ENCODE measurements at regions not wholly inside any gene's neighbourhood (a gene's known extent, or its start where the extent isn't known, plus 50 kb on each side); places are given as distances from the start of the nearest gene placed in this dataset.

DNA sequence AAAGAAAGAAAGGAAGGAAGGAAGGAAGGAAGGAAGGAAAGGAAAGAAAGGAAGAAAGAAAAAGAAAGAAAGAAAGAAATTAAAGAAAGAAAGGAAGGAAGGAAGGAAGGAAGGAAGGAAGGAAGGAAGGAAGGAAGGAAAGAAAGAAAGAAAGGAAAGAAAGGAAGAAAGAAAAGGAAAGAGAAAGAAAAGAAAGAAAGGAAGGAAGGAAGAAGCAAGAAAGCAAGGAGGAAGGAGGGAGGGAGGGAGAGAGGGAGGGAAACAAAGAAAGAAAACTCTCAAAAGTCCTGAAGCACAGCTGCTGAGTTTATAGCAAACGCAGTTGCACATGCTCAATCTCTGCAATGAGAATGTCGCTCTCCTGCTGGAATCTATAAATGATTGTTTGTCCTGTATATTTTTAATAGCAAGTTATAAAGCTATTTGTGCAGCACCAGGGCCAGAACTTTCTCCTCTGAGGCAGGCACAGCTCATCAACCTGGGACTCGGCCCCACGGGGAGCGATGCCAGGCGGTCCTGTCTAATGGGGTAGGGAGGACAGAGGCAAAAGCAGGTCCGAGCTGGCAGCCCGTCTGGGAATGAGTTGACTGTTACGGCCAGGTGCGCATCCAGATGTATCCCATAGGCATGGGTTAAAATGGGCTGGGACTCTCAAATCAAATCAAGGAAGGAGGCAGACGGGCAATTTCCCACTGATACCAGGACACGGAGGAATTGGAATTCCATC is 118.0 kb upstream of the PFKP start:
- DNase-seq, result no peak

GRCh38 chr10:2948127-2948854 is 119.1 kb upstream of the PFKP start:
- no peak for DNase-seq

GRCh38 chr10:2944788-2945187 is 122.6 kb upstream of the PFKP start:
- DNase-seq, result no peak

- no peak for DNase-seq
These were observed 123.3 kb upstream of the PFKP start for GRCh38 chr10:2943932-2944614.

DNA sequence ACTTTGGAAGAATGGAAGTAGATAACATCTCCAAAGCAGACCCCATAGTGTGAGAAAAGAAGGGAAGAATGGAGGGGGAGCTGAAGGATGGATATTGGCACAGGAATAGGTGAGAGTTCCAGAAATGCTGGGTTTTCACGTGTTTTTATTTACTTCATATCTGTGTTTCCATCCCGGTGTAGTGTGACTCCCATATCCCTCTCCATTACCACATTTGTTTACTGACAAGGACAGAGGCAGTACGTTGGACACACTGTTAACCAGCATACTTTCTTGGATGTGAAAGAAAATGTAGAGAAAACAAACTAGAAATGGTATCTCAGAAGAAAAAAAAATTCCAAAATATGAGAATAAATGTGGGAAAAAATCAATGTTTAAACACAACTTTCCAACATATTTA is 124.4 kb upstream of the PFKP start:
- no peak for DNase-seq

- DNase-seq, result no peak
These were observed 128.5 kb upstream of the PFKP start for GRCh38 chr10:2938869-2939268.

- DNase-seq, result no peak
These were observed 130.5 kb upstream of the PFKP start for GRCh38 chr10:2936816-2937215.

DNA sequence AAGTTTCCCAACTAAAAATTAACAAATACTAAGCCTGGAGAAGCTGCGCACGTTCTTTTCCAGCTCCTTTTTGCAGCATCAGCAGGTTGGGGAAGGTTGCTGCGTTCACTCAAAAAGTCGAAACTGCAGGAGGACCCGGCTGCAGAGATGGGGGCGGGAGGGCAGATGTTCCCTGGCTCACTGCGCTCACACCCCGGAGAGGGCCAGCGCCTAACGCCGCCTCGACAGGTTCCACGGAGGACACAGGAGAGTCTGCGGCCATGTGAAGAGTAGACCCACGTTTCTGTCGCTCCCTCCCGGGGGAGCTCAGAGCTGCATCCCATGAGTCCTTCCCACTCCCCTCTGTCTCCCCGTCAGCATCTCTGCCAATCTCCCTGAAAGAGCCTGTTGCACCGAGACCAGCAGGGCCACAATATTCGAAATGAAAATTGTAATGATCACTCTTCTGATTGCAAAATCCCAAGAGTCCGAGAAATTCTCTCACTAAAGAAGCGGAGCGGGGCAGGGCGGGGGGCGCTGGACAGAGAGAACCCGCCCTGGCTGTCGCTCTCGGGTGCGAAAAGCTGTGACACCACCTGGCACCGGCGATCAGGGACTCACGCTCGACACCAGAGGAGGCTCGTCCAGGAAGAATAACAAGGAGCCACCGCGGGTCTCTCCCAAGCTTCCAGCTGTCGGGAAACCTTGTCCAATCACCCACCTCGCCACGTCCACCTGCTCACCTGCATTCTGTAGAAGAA is 131.5 kb upstream of the PFKP start:
- DNase-seq, result no peak

- no peak for DNase-seq
These were observed 133.4 kb upstream of the PFKP start for GRCh38 chr10:2933924-2934323.

GRCh38 chr10:2933519-2933918 is 133.8 kb upstream of the PFKP start:
- DNase-seq, result no peak

DNA sequence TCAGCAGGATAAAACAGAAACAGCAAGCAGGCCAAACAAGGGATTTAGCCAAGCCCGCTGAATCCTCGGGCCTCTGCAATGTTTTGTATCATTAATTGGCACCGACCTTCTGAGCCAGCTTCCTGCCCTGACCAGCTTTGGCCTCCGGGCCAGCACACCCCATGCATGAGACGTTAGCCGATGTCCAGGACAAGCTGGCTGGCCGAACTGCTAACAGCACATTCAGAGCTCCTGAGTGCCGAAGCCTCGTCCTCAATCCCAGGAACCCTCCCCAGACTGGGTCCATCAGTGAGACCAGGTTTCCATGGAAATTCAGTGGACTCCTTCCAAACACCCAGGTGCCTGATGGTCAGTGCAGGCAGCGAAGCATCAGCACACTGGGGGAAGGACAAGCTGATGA is 134.3 kb upstream of the PFKP start:
- DNase-seq, result no peak

DNA sequence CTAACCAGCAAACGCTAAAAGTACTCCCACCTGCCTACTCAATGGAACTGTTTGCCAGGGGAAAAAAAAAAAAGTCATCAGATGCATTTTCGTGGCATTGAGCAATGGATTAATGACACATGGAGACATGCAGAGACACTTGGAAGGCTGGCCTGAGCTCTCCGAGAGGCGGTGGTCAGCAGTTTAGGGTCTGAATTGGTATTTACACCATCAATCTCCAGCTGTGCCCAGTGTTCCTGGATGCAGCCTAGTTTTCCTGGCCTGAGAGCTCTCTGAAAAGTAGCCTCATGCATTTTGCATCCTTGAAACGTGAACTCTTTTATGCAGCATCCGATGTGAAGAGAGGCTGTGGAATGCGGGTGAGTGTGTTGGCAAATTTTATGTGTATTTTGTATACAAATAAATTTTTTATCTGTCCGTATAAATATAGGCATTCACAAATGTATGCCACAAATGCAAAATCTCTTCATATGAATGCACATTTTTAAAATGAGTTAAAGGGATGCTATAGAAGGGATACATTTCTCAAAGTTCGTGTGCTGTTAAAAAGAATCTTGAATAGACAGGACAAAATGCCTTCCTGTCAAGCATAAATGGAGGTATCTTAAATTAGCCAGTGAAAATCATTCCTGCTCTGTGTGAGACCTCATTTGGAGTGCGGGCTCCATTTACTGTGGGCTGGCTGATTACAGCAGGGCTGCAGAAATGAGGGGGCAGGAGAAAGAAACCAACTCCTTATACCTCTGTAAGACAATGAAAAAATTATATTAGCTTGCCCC is 137.7 kb upstream of the PFKP start:
- no peak for DNase-seq

- DNase-seq, result peak; percentile 70
These were observed 139.1 kb upstream of the PFKP start for GRCh38 chr10:2927958-2928840.

DNA sequence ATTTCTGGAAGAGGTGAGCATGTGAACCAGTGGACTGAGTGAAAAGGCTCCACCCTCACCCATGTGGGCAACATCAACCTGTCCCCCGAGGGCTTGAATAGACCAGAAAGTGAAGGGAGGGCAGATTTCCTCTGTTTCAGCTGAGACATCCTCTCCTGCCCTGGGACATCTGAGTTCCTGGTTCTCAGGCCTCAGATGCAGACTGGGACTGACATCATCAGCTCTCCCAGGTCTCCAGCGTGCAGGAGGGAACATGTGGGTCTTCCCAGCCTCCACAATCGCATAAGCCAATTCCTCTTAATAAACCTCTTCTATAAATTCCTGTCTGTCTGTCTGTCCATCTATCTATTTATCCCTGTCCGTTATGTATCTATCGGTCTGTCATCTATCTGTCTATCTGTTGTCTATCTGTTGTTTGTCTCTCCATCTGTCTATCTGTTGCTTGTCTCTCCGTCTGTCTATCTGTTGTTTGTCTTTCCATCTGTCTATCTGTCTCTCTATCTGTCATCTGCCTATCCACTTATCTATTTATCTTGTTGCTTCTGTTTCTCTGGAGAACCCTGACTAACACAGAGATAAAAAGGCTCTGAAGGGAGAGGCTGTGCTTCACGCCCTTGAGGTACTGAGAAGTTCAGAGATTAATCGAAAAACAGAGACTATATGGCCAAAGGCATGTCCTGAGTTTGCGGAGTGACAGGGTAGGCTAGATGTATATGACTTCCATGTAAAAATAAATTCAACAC is 140.3 kb upstream of the PFKP start:
- DNase-seq, result no peak

DNA sequence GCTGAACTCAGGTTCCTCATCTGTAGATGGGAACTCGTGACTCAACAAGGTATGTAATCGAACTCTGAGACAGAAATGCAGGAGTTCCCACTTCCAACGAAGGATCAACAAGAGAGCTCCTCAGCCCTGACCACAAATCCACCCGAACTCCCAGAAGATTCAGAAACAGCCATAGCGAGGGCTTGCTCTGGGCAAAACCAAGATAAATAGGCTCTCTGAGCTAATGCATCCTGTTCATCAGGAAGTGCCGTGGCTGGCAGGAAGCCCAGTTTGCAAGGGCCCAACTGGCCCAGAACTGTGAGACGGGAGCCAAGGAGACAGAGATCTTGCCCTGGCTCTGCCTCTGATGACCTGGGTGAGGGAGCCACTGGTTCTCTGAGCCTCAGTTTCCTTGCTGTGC is 141.7 kb upstream of the PFKP start:
- no peak for DNase-seq

DNA sequence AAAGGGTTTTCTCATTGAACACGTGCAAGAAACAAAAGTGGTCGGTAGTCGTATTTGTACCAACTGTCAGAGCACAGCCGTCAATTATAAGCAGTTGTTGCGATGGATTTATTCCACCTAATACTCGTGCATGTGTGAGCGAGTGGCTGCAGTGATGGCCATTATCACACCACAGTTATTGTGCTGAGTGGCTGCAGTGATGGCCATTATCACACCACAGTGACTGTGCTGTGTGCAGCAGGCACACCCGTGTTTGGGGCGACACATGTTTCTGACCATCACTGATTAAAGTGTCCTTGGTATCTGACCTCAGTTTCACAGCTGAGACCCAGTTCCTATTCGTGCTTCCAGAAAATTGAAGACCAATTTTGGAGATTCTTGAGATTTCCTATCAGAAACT is 142.9 kb upstream of the PFKP start:
- DNase-seq, result no peak

GRCh38 chr10:2921956-2922680 is 145.2 kb upstream of the PFKP start:
- DNase-seq, result no peak

GRCh38 chr10:2920637-2921036 is 146.7 kb upstream of the PFKP start:
- DNase-seq, result no peak

GRCh38 chr10:2920168-2920567 is 147.2 kb upstream of the PFKP start:
- DNase-seq, result no peak

DNA sequence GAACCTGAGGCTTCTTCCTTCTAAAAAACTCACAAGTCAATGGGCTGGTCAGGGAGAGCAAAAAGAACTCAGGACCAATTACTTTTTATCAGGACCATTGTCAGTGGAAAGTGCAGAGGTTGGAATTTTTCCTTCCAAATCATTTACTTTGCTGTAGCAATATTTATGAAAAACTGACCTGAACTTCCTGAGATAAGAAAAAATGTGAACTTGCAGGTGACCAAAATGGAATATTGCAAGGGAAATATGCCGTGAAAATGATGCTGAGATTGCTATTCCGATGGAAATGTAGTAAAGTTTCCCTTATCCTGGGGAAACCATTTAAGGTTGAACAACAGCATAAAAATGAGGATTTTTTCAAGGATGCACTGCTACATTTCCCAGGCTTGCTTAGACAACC is 148.3 kb upstream of the PFKP start:
- DNase-seq, result no peak
